Ascending aorta (tissue), 2 donors: ENCODE measurements at regions not wholly inside any gene's neighbourhood (a gene's known extent, or its start where the extent isn't known, plus 50 kb on each side); places are given as distances from the start of the nearest gene placed in this dataset.
"Not testable (repeated sequence)": the region's sequence is repeated elsewhere in the genome, so short reads cannot be mapped to it uniquely, and the experiment has no call there.

Experiments used
- DNase-seq, 2 donors: peaks; one replicate each; pipeline ENCODE4 v3.0.0-alpha.2; 2019; ENCODE audit warnings: low spot score in 2 of 2
- H3K27ac ChIP-seq, 2 donors: fragments of 200-600 bp; sonication (generic); one replicate each; pipeline ENCODE4 v1.5.1; 2016 to 2017; ENCODE audit warnings: mild to moderate bottlenecking in 1 of 2
- H3K27me3 ChIP-seq: fragments of 200-600 bp; sonication (generic); one replicate; pipeline ENCODE4 v1.5.1; 2017
- H3K36me3 ChIP-seq, 2 donors: fragments of 200-600 bp; sonication (generic); one replicate each; pipeline ENCODE4 v1.5.1; 2016
- H3K4me1 ChIP-seq, 2 donors: fragments of 200-600 bp; sonication (generic); one replicate each; pipeline ENCODE4 v1.5.1; 2016 to 2017; ENCODE audit warnings: mild to moderate bottlenecking in 1 of 2
- H3K4me3 ChIP-seq, 2 donors: fragments of 200-600 bp; sonication (generic); one replicate each; pipeline ENCODE4 v1.5.1; 2016 to 2017; ENCODE audit warnings: mild to moderate bottlenecking in 1 of 2
- H3K9me3 ChIP-seq, 2 donors: fragments of 200-600 bp; sonication (generic); one replicate each; pipeline ENCODE4 v1.5.1; 2016
- CTCF ChIP-seq, 3 experiments: fragments of 200-600 bp in 2 of 3; fragments of 450-650 bp in 1 of 3; sonication (generic) in 2 of 3; IDR thresholded peaks; one replicate each; pipeline ENCODE4 v1.5.1; 2016 to 2019; ENCODE audit warnings: antibody characterized with exemption in 3 of 3, mild to moderate bottlenecking in 1 of 3, moderate library complexity in 1 of 3
- intact Hi-C: fragments of 100-400 bp; cut with DNase I; formaldehyde crosslinking; loops from one replicate; pipeline ENCODE4 v1.15.1; 2023

- no peak for DNase-seq
- no peak overlapping the region for H3K4me3 ChIP-seq
- no peaks in the 10 kb centered on the region for H3K4me1 ChIP-seq
- no peaks in the 10 kb centered on the region for H3K36me3 ChIP-seq
- H3K27me3 ChIP-seq, result no peaks in the 10 kb centered on the region
- H3K27ac ChIP-seq, result no peak overlapping the region
- H3K9me3 ChIP-seq, result peaks cover 0 to 12% of the 10 kb centered on the region in 2 donors
- intact Hi-C loops, result no loop called here
- TF ChIP-seq CTCF (IDR thresholded peaks at IDR 0.05), result no peak
These were observed 148.6 kb downstream of the IGLL1 start for GRCh38 chr22:23431337-23432072.

- H3K9me3 ChIP-seq, H3K27me3 ChIP-seq, H3K4me1 ChIP-seq, H3K4me3 ChIP-seq, H3K36me3 ChIP-seq, DNase-seq, H3K27ac ChIP-seq, intact Hi-C loops: not testable (repeated sequence)
These were observed 155.5 kb downstream of the IGLL1 start for GRCh38 chr22:23424551-23425068.

GRCh38 chr22:23424031-23424430, 156.1 kb downstream of the IGLL1 start:
- no peak for TF ChIP-seq CTCF (IDR thresholded peaks at IDR 0.05)
- Histone ChIP-seq H3K4me3 (no peak overlapping the region), H3K36me3 (no peaks in the 10 kb centered on the region), H3K27ac (no peak overlapping the region), H3K9me3 (no peaks in the 10 kb centered on the region), H3K27me3 (no peaks in the 10 kb centered on the region), H3K4me1 (no peaks in the 10 kb centered on the region)
- DNase-seq, result no peak
- intact Hi-C loops, result no loop called here

- H3K9me3 ChIP-seq, intact Hi-C loops, DNase-seq, H3K4me1 ChIP-seq, H3K36me3 ChIP-seq, H3K4me3 ChIP-seq, H3K27ac ChIP-seq, H3K27me3 ChIP-seq: not testable (repeated sequence)
These were observed 157.8 kb downstream of the IGLL1 start for GRCh38 chr22:23422281-23422680.

GRCh38 chr22:23421300-23421699, 158.8 kb downstream of the IGLL1 start:
- DNase-seq, H3K9me3 ChIP-seq, H3K27me3 ChIP-seq, intact Hi-C loops, H3K4me3 ChIP-seq, H3K27ac ChIP-seq, H3K4me1 ChIP-seq, H3K36me3 ChIP-seq: not testable (repeated sequence)

- Histone ChIP-seq H3K9me3 (no peaks in the 10 kb centered on the region), H3K36me3 (no peaks in the 10 kb centered on the region), H3K27ac (no peak overlapping the region), H3K4me3 (no peak overlapping the region), H3K4me1 (no peaks in the 10 kb centered on the region), H3K27me3 (no peaks in the 10 kb centered on the region)
- no peak for DNase-seq
- no peak for TF ChIP-seq CTCF (IDR thresholded peaks at IDR 0.05)
- intact Hi-C loops, result no loop called here
These were observed 160.2 kb downstream of the IGLL1 start for GRCh38 chr22:23419931-23420330.

- TF ChIP-seq CTCF (IDR thresholded peaks at IDR 0.05), result no peak
- H3K9me3 ChIP-seq, result no peaks in the 10 kb centered on the region
- no peaks in the 10 kb centered on the region for H3K36me3 ChIP-seq
- DNase-seq, result no peak
- no peaks in the 10 kb centered on the region for H3K4me1 ChIP-seq
- H3K27me3 ChIP-seq, result no peaks in the 10 kb centered on the region
- intact Hi-C loops, result no loop called here
- no peak overlapping the region for H3K27ac ChIP-seq
- no peak overlapping the region for H3K4me3 ChIP-seq
These were observed 160.9 kb downstream of the IGLL1 start for GRCh38 chr22:23419171-23419570.
